ENCODE measurements at regions not wholly inside any gene's neighbourhood (a gene's known extent, or its start where the extent isn't known, plus 50 kb on each side); places are given as distances from the start of the nearest gene placed in this dataset.

DNA sequence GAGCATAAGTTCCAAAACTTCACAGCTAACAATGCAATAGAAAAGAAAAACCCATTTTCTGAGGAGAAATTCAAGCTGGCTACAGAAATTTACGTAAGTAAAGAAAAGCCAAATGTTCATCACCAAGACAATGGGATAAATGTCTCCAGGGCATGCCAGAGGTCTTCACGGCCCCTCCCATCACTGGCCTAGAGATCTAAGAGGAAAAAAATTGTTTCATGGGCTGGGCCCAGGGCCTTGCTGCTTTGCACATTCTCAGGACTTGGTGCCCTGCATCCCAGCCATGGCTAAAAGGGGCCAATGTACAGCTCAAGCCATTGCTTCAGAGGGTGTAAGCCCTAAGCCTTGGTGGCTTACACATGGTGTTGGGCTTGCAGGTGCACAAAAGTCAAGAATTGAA, 443.6 kb downstream of the ELAVL2 start:
- no peak overlapping the region for H3K4me3 ChIP-seq
- ATAC-seq (no peak), DNase-seq (no peak)
- intact Hi-C loops (cut with DNase I; ENCODE audit: low total_unique reads), result no loop called here
- in situ Hi-C loops (cut with MboI; ENCODE audit: low sequenced_read_pairs in 4 of 4), result no loop called here
- TF ChIP-seq, protein P1, sequence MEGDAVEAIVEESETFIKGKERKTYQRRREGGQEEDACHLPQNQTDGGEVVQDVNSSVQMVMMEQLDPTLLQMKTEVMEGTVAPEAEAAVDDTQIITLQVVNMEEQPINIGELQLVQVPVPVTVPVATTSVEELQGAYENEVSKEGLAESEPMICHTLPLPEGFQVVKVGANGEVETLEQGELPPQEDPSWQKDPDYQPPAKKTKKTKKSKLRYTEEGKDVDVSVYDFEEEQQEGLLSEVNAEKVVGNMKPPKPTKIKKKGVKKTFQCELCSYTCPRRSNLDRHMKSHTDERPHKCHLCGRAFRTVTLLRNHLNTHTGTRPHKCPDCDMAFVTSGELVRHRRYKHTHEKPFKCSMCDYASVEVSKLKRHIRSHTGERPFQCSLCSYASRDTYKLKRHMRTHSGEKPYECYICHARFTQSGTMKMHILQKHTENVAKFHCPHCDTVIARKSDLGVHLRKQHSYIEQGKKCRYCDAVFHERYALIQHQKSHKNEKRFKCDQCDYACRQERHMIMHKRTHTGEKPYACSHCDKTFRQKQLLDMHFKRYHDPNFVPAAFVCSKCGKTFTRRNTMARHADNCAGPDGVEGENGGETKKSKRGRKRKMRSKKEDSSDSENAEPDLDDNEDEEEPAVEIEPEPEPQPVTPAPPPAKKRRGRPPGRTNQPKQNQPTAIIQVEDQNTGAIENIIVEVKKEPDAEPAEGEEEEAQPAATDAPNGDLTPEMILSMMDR (IDR thresholded peaks at IDR 0.05 in 4 of 5, conservative IDR thresholded peaks at IDR 0.05 in 1 of 5), result no peak
- TF ChIP-seq POLR2A (IDR thresholded peaks at IDR 0.05), result no peak
- no peaks in the 10 kb centered on the region for H3K36me3 ChIP-seq
- H3K27me3 ChIP-seq, result no peaks in the 10 kb centered on the region
- no peak overlapping the region for H3K27ac ChIP-seq
- H3K9me3 ChIP-seq, result no peaks in the 10 kb centered on the region
- no peaks in the 10 kb centered on the region for H3K4me1 ChIP-seq

DNA sequence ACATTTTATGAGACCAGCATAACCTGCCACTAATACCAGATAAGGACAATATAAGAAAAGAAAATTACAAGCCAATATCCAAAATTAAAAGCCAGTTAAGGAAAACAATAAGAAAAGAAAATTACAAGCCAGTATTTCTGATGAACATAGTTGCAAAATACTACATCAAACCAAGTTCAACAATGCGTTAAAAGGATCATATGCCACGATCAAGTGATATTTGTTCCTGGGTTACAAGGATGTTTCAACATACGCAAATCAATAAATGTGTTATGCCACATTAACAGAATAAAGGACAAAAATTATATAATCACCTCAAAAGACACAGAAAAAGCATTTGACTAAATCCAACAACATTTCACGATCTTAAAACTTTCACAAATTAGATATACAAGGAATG, 431.9 kb downstream of the ELAVL2 start:
- in situ Hi-C loops (cut with MboI; ENCODE audit: low sequenced_read_pairs in 4 of 4), result no loop called here
- DNase-seq, result no peak
- ATAC-seq, result no peak

DNA sequence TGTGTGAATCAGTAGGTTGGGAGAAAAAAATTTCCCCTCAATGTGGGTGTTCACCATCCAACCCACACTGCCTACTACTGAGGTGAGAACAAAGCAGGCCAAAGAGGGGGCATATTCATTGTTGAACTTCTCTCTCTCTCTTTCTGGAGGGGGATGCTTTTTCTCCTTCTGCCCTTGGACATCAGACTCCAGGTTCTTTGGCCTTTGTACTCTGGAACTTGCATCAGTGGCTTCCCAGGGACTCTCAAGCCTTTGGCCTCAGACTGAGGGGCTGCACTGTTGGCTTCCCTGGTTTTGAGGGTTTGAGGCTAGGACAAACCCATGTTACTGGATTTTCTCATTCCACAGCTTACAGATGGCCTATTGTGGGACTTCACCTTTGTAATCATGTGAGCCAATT, 417.2 kb downstream of the ELAVL2 start:
- ATAC-seq, result no peak
- Histone ChIP-seq H3K36me3 (no peaks in the 10 kb centered on the region), H3K27me3 (no peaks in the 10 kb centered on the region), H3K4me1 (no peaks in the 10 kb centered on the region), H3K4me3 (no peak overlapping the region), H3K27ac (no peak overlapping the region), H3K9me3 (no peaks in the 10 kb centered on the region)
- TF ChIP-seq, protein P1 (IDR thresholded peaks at IDR 0.05 in 4 of 5, conservative IDR thresholded peaks at IDR 0.05 in 1 of 5), result no peak
- TF ChIP-seq POLR2A (IDR thresholded peaks at IDR 0.05), result no peak
- in situ Hi-C loops (cut with MboI; ENCODE audit: low sequenced_read_pairs in 4 of 4), result loop anchor here in 1 of 4 donors (25.0 kb wide), 1 partner anchor 103 kb away; no protein-coding TSS in a partner anchor
- no peak for DNase-seq
- intact Hi-C loops (cut with DNase I; ENCODE audit: low total_unique reads), result no loop called here

More for the DNA sequence above, 431.9 kb downstream of the ELAVL2 start:
- intact Hi-C loops (cut with DNase I; ENCODE audit: low total_unique reads), result no loop called here
- H3K27ac ChIP-seq, result no peak overlapping the region
- H3K4me1 ChIP-seq, result no peaks in the 10 kb centered on the region
- peaks cover 0 to 3% (median 0%) of the 10 kb centered on the region in 3 donors for H3K27me3 ChIP-seq
- no peaks in the 10 kb centered on the region for H3K36me3 ChIP-seq
- TF ChIP-seq, protein P1 (IDR thresholded peaks at IDR 0.05 in 4 of 5, conservative IDR thresholded peaks at IDR 0.05 in 1 of 5), result no peak
- H3K4me3 ChIP-seq, result no peak overlapping the region
- H3K9me3 ChIP-seq, result peaks cover 0 to 3% (median 0%) of the 10 kb centered on the region in 3 donors

DNA sequence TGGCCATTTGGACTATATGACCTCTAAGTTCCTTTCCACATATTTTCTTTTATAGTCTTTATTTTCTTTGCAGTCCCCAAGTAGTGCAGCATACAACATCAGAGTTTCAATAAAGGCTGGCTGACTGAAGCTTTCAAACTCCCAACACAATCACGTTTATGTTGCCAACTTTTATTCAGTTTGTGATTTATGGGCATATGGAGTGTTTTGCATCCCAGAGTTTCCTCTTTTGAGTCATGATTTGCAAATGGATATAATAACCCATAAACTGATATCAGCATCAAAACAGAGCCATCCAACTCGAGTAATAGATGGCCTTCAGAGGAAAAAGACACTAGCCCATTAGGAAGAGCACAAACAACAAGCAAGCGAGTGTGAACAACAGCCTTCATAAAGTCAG, 414.0 kb downstream of the ELAVL2 start:
- in situ Hi-C loops (cut with MboI; ENCODE audit: low sequenced_read_pairs in 4 of 4), result loop anchor here in 1 of 4 donors (25.0 kb wide), 1 partner anchor 100 kb away; no protein-coding TSS in a partner anchor

More for the DNA sequence above, 414.0 kb downstream of the ELAVL2 start:
- no peak for ATAC-seq
- DNase-seq, result no peak
- Histone ChIP-seq H3K36me3 (no peaks in the 10 kb centered on the region), H3K4me3 (no peak overlapping the region), H3K9me3 (no peaks in the 10 kb centered on the region), H3K27me3 (no peaks in the 10 kb centered on the region), H3K27ac (no peak overlapping the region), H3K4me1 (no peaks in the 10 kb centered on the region)
- TF ChIP-seq POLR2A (IDR thresholded peaks at IDR 0.05), result no peak
- TF ChIP-seq, protein P1 (IDR thresholded peaks at IDR 0.05 in 4 of 5, conservative IDR thresholded peaks at IDR 0.05 in 1 of 5), result no peak
- intact Hi-C loops (cut with DNase I; ENCODE audit: low total_unique reads), result no loop called here

All from gastrocnemius medialis (tissue), 4 donors.